ENCODE measurements at regions not wholly inside any gene's neighbourhood (a gene's known extent, or its start where the extent isn't known, plus 50 kb on each side); places are given as distances from the start of the nearest gene placed in this dataset.

- DNase-seq (ENCODE audit: low read depth): no peak
- TF ChIP-seq CTCF (conservative IDR thresholded peaks at IDR 0.05; ENCODE audit: low read length): no peak
- no peak overlapping the region for H3K4me3 ChIP-seq (ENCODE audit: low read length)
Measured at GRCh38 chr11:64472593-64473455, 82.9 kb upstream of the SLC22A11 start.

GRCh38 chr11:64474680-64475079 lies 81.1 kb upstream of the SLC22A11 start:
- H3K4me3 ChIP-seq (ENCODE audit: low read length): no peak overlapping the region
- TF ChIP-seq CTCF (conservative IDR thresholded peaks at IDR 0.05; ENCODE audit: low read length): no peak
- no peak for DNase-seq (ENCODE audit: low read depth)

GRCh38 chr11:64475145-64475544 lies 80.6 kb upstream of the SLC22A11 start:
- no peak overlapping the region for H3K4me3 ChIP-seq (ENCODE audit: low read length)
- no peak for TF ChIP-seq CTCF (conservative IDR thresholded peaks at IDR 0.05; ENCODE audit: low read length)
- no peak for DNase-seq (ENCODE audit: low read depth)

- no peak for DNase-seq (ENCODE audit: low read depth)
- TF ChIP-seq CTCF (conservative IDR thresholded peaks at IDR 0.05; ENCODE audit: low read length): no peak
- H3K4me3 ChIP-seq (ENCODE audit: low read length): no peak overlapping the region
Measured at GRCh38 chr11:64476881-64477280, 78.9 kb upstream of the SLC22A11 start.

GRCh38 chr11:64477675-64478074 lies 78.1 kb upstream of the SLC22A11 start:
- no peak for DNase-seq (ENCODE audit: low read depth)
- no peak for TF ChIP-seq CTCF (conservative IDR thresholded peaks at IDR 0.05; ENCODE audit: low read length)
- no peak overlapping the region for H3K4me3 ChIP-seq (ENCODE audit: low read length)

- no peak for TF ChIP-seq CTCF (conservative IDR thresholded peaks at IDR 0.05; ENCODE audit: low read length)
- H3K4me3 ChIP-seq (ENCODE audit: low read length): no peak overlapping the region
- DNase-seq (ENCODE audit: low read depth): no peak
Measured at GRCh38 chr11:64482588-64482987, 73.2 kb upstream of the SLC22A11 start.

Measured in AG10803 (cell line).